ENCODE measurements at regions not wholly inside any gene's neighbourhood (a gene's known extent, or its start where the extent isn't known, plus 50 kb on each side); places are given as distances from the start of the nearest gene placed in this dataset.

- DNase-seq (ENCODE audit: extremely low read depth in 1 of 2, low read depth in 1 of 2), result no peak
Measured at GRCh38 chr4:124483048-124483906, 229.3 kb downstream of the ANKRD50 start.

- no peak for DNase-seq (ENCODE audit: extremely low read depth in 1 of 2, low read depth in 1 of 2)
Measured at GRCh38 chr4:124484008-124484407, 228.5 kb downstream of the ANKRD50 start.

- no peak for DNase-seq (ENCODE audit: extremely low read depth in 1 of 2, low read depth in 1 of 2)
Measured at GRCh38 chr4:124484940-124485339, 227.6 kb downstream of the ANKRD50 start.

- no peak for DNase-seq (ENCODE audit: extremely low read depth in 1 of 2, low read depth in 1 of 2)
Measured at GRCh38 chr4:124486423-124486822, 226.1 kb downstream of the ANKRD50 start.

DNA sequence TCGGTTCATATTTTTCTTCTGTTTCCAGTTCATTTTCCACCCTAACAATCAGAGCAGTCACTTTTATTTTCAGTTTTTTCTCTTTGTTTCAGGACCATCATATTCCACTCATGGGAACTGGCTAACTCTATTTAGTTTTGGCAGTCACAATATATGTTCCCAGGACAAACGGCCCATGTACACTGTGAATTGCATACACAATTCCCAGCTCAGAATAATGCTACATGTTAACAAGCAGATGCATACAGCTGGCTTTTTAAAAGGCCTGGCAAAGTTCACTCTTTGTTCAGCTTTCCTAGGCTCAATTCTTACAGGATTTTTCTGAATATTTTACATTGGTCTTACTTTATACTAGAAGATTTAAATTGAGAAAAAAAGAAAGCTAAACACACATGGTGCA is 224.9 kb downstream of the ANKRD50 start:
- no peak for DNase-seq (ENCODE audit: extremely low read depth in 1 of 2, low read depth in 1 of 2)

DNA sequence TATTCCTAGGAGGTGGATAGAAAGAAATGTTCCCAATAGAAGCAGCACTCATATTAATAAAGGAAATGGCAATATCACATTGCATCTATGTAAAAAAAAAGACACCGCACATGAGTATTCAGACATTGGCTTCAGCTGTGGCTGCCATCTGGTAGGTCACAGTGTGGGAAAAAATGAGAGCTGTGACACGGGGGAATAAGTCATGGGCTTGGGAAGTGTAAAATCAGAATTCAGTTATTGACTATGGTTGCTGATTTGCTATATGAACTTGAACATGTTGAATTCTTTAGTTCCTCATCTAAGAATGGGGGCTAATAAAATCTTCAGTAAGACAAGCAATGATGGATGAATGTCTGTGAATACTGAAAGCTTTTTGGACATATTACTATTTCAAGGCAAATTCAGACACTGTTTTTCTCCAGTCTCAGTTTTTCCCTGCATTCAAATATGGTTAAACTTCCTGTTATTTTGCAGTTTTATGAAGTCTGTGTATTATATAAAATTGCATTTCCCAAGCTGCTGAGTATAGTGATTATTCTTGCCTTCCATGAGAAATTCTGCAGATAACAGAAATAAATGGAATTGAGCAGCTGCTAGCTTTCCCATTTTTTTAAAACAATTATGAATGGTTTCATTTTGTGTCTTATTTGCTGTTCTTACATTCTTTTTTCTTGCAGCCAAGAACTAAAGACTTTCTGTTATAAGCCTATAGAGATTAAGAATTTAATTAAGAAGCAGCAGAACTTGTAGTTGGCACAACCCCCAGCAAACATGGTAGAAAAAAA is 221.0 kb downstream of the ANKRD50 start:
- DNase-seq (ENCODE audit: extremely low read depth in 1 of 2, low read depth in 1 of 2), result no peak

DNA sequence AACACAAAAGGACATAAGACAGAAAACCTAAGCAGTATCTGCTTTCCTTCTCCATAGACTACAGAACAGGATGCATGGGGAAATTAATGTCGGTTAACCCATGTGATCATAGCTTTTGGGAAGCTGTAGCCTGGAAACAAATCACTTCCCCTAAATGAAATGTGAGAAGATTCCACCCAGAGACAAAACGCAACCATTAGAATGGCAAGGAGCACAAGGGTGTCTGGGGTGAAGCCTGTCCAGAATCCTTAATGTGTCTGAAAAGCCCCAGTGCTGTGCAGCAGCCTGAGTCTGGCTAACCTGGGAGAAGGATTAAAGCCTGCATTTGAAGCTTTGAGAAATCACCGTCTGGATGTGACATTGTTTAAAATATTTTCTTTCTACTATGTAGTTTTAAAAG is 213.3 kb downstream of the ANKRD50 start:
- no peak for DNase-seq (ENCODE audit: extremely low read depth in 1 of 2, low read depth in 1 of 2)

DNA sequence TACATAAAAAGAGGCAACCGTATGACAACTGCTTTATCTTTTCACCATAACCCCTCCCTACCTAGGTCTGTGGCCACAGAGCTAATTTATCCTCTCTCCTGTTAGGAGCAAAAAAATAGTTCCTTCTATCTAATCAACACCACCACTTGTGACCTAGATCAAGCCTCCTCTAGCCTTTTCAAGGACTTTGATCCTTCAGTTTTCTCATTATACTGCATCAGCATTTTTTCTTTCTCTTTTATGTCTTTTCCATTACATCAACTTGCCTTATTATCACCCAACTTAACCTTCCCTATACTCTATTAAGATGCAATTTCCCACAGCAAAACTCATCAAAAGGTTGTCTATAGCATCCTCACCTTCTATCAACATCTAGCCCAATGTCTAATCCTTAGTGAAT is 211.0 kb downstream of the ANKRD50 start:
- DNase-seq (ENCODE audit: extremely low read depth in 1 of 2, low read depth in 1 of 2), result no peak

GRCh38 chr4:124504431-124504830 is 208.1 kb downstream of the ANKRD50 start:
- DNase-seq (ENCODE audit: extremely low read depth in 1 of 2, low read depth in 1 of 2), result no peak

DNA sequence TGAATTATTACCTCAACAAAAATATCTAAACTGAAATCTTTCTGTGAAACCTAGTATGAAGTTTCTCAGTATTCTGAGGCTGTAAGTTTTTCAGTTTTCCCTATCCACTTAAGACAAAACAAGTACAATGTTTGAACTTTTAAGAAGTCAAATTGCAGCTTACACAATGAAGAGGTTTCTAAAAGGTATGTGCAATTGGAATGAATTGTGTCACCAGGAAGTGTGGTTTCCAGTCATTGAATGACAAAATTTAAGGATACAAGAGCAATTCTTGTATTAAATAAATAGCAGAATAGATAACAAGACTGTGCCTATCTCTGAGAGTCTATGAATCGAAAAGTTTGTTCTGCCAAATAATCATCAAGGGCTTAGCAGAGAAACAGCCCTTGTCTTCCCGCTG is 207.3 kb downstream of the ANKRD50 start:
- no peak for DNase-seq (ENCODE audit: extremely low read depth in 1 of 2, low read depth in 1 of 2)

GRCh38 chr4:124509151-124509550 is 203.4 kb downstream of the ANKRD50 start:
- no peak for DNase-seq (ENCODE audit: extremely low read depth in 1 of 2, low read depth in 1 of 2)

GRCh38 chr4:124514588-124514987 is 197.9 kb downstream of the ANKRD50 start:
- DNase-seq (ENCODE audit: extremely low read depth in 1 of 2, low read depth in 1 of 2), result no peak

- DNase-seq (ENCODE audit: extremely low read depth in 1 of 2, low read depth in 1 of 2), result no peak
Measured at GRCh38 chr4:124515591-124515990, 196.9 kb downstream of the ANKRD50 start.

DNA sequence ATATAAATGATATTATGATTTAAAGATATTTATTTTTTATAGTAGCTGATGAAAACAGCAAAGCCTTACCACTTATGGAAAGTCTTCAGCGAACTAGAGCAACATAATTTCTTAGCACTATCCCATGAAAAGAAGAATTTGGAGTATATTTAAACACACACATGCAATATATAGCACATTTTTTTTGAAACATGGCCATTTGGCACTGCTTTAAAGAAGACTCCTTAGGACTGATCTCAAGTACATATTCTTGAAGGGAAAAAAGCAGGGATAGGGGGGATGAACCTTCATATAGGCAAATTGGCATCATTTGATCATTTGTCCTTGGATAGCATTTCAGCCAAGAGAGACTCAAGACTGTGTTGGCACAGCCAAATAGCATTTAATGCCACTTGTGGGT is 193.3 kb downstream of the ANKRD50 start:
- no peak for DNase-seq (ENCODE audit: extremely low read depth in 1 of 2, low read depth in 1 of 2)

GRCh38 chr4:124523816-124524215 is 188.7 kb downstream of the ANKRD50 start:
- DNase-seq (ENCODE audit: extremely low read depth in 1 of 2, low read depth in 1 of 2), result no peak

DNA sequence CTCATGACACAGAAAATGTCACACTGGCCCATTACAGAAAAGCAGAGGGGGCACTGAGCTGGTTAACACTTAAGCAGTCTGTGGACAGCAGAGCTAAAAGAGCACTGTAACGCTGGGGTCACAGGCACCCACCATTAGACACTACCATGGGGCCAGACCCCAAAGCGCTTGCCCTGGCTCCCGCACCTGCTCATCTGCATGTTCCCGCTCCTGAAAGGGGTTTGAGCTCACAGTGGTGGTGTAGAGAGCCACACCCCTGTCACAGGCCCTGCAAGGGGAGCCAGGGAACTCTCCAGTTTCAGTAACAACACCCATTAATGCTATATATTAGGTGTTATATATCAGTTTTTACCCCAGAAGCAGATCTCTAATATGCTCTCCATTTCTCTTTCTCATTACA is 187.0 kb downstream of the ANKRD50 start:
- DNase-seq (ENCODE audit: extremely low read depth in 1 of 2, low read depth in 1 of 2), result no peak

DNA sequence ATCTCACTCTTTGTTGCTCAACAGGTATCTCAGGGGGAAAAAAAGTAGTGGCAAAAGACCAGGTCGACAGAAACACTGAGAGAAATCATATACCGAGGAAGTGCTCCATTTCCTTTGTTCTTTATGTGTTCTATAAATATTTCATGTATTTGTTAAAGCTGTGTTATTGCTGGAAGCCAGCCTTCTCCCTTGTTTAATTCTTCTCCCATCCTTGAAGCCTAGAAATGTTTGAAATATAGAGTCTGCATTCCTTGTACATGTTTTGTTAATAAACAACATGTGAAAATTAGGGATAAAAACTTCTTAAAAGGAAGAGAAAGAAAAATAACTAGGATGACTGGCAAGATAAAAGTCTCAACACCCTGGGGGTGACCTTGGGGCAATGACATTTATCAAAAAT is 186.2 kb downstream of the ANKRD50 start:
- no peak for DNase-seq (ENCODE audit: extremely low read depth in 1 of 2, low read depth in 1 of 2)

DNA sequence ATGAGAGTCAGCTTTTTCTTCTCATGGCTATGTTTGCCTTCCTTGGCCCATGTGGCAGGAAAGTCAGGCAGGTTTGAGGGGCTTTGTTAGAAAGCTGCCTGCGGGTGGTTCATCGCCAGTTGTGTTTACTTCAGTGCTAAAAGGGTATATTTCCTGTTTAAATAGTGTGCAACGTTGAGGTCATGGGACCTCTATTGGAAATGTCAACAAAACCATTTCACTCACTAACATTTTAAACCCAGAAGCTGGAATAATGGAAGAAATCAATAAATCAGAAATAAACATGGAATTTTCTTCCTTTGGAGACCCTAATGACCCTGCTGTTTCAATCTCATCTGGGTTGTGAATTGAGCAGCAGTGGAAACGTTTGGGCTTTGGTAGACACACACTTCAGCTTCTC is 185.8 kb downstream of the ANKRD50 start:
- DNase-seq (ENCODE audit: extremely low read depth in 1 of 2, low read depth in 1 of 2), result no peak

DNA sequence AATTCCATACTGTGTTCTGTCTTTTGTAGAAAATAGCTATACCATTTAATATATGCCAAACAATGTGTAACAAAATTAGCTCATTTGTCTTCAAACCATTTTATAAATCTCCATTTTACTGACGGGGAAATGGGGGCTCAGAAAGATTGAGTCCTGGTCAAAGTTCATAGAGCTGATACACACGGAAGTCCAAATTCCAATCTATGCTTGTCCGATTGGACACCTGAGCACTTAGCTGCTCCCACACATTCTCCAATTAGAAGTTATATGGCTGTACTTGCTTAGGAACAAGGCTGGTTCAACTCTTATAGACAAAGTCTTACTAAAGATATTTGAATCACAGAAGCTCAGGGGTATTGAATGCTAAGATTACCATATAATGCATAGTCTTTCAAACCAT is 185.2 kb downstream of the ANKRD50 start:
- DNase-seq (ENCODE audit: extremely low read depth in 1 of 2, low read depth in 1 of 2), result no peak

DNA sequence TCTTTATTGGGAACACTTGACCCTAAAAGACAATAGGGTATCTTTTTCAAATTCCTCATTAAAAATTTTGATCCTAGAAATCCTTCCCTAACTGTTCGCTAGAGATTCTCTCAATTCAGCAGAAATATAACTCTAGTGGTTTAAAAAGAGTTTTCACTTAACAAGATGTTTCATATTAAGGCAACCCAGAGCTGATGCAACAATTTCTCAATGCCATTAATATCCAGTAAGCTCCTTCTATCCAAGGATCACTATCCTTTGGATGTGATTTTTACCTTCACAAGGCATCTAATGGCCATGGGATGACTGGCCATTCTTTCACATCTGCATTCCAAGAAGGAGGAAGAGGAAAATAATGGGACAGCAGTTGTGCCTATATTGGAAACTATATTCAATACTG is 183.4 kb downstream of the ANKRD50 start:
- no peak for DNase-seq (ENCODE audit: extremely low read depth in 1 of 2, low read depth in 1 of 2)

DNA sequence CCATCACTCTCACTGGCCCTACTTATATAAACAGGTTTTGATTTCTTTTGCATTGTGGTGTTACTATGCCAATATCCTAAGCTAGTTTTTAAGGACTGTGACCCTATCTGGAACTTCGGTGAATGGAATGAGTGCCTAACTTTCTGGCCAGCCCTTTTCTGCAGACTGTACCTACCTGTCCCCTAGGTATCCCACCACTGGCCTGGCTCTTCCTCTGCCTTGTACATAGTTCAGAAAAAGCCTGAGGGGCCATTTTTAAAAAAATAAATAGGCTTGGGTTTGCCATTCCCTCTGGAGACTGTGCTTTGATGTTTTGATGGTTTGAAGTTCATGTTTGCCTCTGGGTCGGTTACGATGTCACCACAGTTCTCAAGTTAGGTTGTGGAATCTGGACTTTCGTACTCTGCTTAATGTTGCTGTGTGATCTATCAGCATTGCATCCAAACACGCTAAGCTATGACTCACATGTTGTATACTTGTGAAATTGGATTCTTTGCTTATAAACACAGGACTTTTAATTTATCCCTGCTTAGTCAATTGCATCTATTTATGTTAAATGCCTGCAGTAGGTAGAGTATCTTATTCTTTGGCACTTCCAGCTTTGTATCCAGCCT is 182.0 kb downstream of the ANKRD50 start:
- no peak for DNase-seq (ENCODE audit: extremely low read depth in 1 of 2, low read depth in 1 of 2)

GRCh38 chr4:124534131-124534530 is 178.4 kb downstream of the ANKRD50 start:
- no peak for DNase-seq (ENCODE audit: extremely low read depth in 1 of 2, low read depth in 1 of 2)
